ENCODE measurements at regions not wholly inside any gene's neighbourhood (a gene's known extent, or its start where the extent isn't known, plus 50 kb on each side); places are given as distances from the start of the nearest gene placed in this dataset.
"Not testable (repeated sequence)": the region's sequence is repeated elsewhere in the genome, so short reads cannot be mapped to it uniquely, and the experiment has no call there.

DNA sequence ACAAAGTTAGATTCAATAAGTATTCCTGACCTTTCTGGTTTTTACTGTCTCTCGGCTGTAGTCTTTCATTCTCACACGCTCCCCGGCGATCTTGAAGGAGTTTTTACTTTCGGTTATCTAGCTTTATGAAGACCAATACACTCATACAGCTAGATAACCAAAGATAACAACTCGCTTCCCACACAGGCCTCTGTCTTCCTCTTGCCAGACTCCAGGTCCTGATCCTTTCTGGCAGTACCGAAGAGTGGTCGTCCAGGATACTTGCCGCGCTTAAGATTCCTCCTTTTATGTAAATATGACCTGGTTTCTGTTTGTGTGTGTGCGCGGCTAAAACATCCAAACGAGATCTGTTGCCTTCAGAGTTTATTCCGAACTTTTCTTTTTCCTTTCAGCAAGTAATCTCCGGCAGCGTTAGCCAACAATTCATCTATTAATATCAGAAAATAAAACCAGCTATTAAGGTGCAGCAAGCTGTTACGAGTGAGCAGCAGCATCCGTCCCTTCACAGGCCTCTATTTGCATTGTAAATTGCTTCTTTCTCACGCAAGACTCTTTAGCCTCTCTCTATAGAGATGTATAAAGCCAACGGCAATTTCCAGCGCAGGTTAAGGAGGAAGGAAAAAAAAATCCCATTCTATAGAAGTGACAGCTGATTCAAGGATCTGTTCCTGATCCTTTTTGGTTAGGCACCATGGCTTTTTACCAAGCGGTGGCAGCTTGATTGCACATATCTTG lies 216.1 kb downstream of the MEF2C start:
- DNase-seq, result no peak

GRCh38 chr5:88665750-88666215 lies 217.2 kb downstream of the MEF2C start:
- DNase-seq, result no peak

GRCh38 chr5:88664645-88665044 lies 218.3 kb downstream of the MEF2C start:
- no peak for DNase-seq

DNA sequence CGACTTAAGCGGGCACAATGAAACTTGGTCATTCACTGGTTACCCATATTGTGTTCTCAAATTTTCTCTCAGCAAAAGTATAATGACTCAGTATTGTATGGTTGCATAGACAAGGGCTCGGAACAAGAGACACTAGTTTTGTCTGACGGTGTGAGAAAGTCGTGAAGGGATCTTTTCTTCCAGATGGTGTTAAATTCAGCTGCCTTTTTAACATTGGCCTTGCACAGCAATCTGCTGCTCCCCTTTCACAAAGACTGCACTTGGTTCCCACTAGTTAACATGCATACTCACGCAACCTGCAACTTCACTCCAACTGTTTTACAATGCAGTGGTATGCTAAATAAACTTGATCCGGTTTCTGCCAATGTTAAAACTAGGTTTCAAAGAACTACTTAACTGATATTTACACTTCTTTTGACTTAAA lies 219.2 kb downstream of the MEF2C start:
- no peak for DNase-seq

DNA sequence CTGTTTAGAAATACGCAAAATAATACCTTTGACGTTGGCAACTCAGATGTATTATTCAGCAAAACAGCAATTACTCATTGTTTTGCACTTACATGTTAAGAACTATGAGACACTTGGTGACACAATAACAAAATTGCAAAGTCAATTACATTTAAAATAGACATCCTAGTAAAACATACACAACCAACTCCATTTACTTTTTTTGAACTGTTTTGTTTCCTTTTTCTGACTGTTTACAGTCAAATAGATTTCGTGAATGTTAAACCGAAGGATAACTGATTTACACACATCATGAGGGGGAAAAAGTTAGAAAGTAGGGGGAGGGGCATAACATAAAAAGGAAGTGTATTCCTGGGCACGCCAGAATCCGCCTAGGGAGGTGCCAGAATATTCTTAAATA lies 220.1 kb downstream of the MEF2C start:
- no peak for DNase-seq

GRCh38 chr5:88661806-88662207 lies 221.2 kb downstream of the MEF2C start:
- DNase-seq, result no peak

- DNase-seq, result peak; percentile 63
Observed at GRCh38 chr5:88660947-88661805, 221.8 kb downstream of the MEF2C start.

GRCh38 chr5:88660264-88660946 lies 222.6 kb downstream of the MEF2C start:
- no peak for DNase-seq

DNA sequence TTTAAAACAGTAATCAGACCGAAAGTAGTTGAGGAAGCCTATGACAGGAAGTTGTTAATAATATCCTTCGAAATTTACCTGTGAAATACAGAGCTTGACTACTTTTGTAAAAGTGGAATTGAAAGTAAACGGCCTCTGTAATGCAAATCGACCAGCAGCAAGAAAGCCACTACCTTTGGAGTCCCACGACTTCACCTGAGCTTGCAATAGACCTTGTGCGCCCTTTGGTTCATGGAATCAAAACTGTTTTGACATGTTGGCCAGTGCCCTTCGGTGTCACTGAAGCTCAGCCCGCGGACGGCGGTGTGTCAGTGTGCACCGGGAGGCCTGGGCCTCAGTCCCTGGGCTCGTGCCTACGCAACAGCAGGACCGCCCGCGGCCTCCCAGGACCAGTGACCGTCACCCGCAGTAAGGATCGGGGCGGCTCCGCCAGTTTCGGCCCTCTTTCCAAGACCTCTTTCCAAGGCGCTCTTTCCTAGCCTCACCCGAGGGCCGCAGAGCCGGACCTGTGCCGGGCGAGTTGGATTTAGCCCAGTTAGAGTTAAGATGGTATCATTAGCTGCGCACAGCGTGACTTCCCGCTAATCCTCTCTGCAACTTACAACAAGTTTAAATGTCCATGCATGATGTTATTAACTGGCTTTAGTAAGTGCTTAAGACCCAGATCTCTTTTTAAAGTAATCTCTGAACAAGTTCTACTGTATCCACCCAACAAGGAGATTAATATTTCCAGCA lies 223.3 kb downstream of the MEF2C start:
- no peak for DNase-seq

DNA sequence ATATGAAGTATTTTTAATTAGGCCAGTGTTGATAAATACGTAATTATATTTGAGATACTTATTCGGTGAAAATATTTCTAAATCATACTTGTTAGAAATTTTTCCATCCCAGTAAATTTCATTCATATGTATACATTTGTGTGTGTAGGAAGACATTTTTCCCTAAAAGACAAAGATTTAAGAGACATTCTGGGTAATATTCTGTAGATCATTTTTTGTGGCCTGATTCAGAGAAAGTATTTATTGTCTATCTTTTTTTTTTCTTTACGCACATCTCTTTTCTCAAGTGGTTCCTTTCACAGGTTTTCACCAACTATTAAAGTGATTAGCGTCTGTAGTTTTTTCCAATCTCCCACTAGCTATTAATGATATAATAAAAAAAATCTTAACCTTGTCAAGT lies 224.1 kb downstream of the MEF2C start:
- no peak for DNase-seq

- DNase-seq, result no peak
Observed at GRCh38 chr5:88657906-88658775, 224.8 kb downstream of the MEF2C start.

DNA sequence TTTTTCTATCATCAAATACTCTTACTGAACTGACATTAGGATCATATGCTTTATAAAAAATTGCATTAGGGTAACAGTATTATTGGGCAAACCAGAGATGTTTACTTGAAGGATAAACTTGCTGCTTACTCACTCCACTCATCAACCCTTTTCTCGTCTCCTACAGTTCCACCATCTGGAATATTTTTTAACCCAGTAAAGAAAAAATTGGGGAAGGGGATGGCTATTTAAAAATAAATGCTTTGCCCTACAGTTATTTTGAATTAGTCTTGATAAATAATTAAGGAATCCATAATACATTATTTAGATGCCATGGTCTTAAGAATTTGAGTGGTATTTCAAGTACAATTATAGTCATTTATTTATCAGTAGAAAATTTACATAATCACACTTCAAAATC lies 225.8 kb downstream of the MEF2C start:
- DNase-seq, result no peak

DNA sequence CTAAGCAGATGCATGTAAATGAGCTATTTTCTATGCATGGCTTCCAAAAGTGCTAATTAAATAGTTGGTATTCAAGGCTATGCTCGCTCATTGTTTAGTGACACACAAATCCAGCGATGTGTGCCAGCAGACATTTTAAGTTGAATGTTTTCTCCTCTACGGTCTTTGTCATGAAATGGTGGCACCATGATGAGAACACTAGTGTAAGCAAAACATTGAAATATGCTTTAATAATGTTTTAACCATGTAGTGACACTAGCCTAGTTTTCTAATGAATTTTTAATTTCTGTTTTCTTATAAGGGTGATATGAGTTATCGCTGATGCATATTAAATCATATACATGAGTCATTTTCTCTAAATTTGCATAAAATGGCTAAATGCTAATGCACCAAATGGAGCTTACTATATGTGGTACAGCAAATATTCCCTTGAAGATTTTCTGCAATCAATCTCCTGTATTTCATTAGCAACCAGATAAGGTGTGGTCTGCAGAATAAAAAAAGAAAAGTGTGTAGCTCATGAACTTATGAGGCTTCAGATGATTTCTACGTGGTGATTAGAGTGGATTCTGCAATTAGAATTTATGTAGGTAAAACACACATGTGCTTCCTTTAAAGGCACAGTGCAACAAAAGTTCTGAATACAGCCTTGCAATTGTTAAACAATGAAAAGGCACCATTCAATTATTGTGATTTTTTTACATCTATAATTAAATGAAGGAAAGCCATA lies 226.6 kb downstream of the MEF2C start:
- DNase-seq, result no peak

DNA sequence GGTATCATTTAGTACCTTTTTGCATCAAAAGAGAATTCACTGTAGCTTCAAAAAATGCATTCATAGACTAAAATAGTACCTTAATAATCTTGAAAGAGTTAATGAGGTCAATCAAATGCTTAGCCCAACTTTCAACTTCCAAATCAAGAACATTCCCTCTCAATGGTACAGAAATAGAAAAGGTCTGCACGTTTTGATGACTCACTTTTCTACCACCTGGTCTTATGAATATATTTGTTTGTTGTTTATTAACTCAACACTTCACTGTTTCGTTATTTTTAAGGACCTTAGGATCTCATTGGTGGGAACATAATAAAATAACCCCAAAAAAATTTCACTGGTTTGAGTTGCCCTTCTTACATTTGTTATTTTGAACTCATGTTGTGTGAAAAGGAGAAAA lies 229.5 kb downstream of the MEF2C start:
- DNase-seq, result no peak

DNA sequence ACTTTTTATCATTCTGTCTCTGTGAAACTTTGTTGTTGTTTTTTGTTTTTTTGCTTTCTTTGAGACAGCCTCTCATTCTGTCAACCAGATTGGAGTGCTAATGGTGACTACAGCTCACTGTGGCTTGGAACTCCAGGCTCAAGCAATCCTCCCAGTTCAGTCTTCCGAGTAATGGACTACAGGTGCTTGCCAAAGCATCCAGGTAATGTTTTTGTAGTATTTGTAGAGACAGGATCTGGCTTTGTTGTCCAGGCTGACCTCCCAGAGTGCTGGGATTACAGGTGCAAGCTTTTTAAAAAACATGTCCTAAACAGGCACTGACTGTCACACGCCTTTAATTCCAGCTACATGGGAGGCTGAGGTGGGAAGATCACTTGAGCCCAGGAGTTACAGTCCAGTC lies 235.1 kb downstream of the MEF2C start:
- DNase-seq, result no peak

- DNase-seq, result no peak
Observed at GRCh38 chr5:88646866-88647265, 236.1 kb downstream of the MEF2C start.

DNA sequence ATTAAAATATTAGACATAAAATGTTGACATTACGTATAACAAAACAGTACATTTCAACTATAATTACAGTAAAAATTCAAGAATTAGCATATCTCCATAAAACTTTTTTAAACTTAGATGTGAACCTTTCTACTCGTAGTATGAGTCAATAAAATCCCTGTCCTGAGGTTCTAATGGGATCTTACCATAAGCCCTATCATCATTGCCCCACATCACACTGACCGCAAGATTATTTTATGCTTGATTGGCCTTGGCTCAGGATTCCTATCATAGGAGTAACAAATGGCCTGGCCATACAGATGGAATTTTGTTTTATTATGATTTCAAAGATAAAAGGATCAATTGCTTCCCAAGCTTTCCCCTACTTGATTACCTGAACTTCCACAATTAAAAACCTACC lies 238.3 kb downstream of the MEF2C start:
- DNase-seq, result no peak

DNA sequence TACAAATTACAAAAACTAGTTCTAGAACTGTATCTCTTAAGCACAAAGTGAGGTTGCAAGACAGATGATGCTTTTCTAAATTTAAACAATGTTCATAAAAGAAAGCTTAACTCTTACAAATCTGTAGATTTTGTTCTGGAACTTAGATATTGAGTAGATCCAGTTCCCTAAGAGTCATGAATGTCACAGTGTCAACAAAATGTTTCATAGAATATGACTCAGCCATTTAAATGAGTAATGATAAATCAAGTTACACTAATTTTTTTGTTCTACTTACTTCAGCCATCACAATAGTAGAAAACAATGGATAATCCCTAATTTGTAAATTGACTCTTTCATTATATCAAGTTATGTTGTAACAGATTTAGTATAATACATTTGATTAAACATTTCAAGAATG lies 239.7 kb downstream of the MEF2C start:
- DNase-seq, result no peak

- DNase-seq, result no peak
Observed at GRCh38 chr5:88634014-88634413, 249.0 kb downstream of the MEF2C start.

DNA sequence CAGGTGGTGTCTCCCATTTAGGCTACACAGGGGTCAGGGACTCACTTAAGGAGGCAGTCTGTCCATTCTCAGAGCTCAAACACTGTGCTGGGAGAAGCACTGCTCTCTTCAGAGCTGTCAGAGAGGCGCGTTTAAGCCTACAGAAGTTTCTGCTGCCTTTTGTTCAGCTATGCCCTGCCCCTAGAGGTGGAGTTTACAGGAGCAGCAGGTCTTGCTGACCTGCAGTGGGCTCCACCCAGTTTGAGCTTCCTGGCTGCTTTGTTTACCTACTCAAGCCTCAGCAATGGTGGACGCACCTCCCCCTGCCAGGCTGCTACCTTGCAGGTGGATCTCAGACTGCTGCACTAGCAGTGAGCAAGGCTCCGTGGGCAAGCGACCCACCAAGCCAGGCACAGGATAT lies 260.1 kb downstream of the MEF2C start:
- not testable (repeated sequence) for DNase-seq

DNA sequence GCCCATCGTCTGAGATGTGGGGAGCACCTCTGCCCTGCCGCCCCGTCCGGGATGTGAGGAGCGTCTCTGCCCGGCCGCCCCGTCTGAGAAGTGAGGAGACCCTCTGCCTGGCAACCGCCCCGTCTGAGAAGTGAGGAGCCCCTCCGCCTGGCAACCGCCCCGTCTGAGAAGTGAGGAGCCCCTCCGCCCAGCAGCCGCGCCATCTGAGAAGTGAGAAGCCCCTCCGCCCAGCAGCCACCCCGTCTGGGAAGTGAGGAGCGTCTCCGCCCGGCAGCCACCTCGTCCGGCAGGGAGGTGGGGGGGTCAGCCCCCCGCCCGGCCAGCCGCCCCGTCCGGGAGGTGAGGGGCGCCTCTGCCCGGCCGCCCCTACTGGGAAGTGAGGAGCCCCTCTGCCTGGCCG lies 267.2 kb downstream of the MEF2C start:
- not testable (repeated sequence) for DNase-seq

Data from NCI-H1436 treated with DMSO at 0.1 percent for 48 hours (cell line).